Superior temporal gyrus (tissue), 1 donor: ENCODE measurements at regions not wholly inside any gene's neighbourhood (a gene's known extent, or its start where the extent isn't known, plus 50 kb on each side); places are given as distances from the start of the nearest gene placed in this dataset.
"Not testable (repeated sequence)": the region's sequence is repeated elsewhere in the genome, so short reads cannot be mapped to it uniquely, and the experiment has no call there.

ENCODE experiments used
- DNase-seq: peaks from one replicate; pipeline ENCODE4 v3.0.0-alpha.2; 2016; ENCODE audit errors: extremely low spot score

GRCh38 chr16:26497896-26498295, 568.8 kb upstream of the C16orf82 start:
- DNase-seq = no peak

DNA sequence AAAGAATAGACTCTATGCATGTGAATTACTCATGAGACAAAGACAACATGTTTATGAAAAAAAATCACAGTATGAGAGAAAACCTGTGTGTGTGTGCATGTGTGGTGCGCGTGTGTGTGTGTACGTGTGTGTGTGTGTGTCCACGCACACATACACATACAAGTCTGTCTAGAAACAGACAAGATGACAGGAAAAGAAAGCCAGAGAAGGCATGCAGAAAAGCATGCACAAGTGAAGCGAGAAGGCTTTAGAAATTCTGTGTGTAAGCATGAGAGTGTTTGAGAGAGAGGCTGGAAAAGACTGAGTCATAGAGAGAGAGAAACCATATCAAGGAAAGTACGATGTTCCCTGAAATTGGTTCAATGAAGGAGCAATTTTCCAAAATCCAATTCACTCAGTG, 566.4 kb upstream of the C16orf82 start:
- DNase-seq = no peak

- no peak for DNase-seq
Observed at GRCh38 chr16:26505496-26505895, 561.2 kb upstream of the C16orf82 start.

DNA sequence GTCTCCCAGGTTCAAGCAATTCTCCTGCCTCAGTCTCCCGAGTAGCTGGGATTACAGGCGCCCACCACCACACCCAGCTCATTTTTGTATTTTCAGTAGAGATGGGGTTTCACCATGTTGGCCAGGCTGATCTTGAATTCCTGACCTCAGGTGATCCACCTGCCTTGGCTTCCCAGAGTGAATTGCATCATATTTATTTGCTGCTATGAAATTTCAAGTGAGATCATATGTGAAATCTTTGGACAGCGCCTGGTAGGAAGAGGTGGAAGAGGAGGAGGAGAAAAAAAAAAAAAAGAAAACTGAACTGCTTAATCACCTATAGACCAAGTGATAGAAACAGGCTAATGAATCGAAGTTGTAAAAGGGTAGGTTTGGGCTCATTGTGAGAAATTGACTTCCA, 557.8 kb upstream of the C16orf82 start:
- not testable (repeated sequence) for DNase-seq

DNA sequence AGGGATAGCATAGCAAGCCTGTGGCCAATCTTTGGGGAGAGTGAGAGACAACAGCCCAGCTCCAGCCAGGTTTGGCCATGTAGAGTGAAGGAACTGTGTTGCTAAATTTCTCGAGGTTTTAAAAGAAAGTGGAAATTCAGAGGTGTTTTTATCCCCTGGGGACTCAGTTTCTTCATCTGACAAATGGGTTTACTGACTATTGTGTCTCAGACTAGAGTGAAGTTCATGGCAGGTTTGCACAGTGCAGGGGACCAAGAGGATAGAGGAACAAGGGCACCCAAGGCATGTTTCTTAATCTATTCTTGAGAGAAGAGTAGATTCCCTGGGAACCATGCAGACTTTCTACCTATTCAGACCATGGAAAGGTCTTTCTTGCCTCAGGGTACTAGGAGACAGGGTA, 555.8 kb upstream of the C16orf82 start:
- DNase-seq = no peak

DNA sequence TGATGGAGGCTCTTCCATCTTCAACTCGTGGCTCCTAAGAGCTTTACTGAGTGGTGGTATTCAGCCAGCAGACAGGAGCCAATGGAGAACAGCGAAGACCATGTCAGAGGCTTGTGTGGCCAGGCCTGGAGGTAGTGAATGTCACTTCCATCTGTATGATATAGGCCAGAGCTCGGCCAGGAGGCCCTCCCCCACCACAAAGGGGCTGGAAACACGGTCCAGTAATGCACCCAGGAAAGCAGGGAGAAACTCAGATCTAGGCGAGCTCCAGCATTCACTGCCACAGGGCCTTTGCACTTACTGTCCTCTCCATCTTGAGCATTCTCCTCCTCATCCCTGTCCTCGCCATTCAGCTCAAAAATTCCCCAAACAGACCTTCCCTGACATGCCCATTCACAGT, 555.3 kb upstream of the C16orf82 start:
- DNase-seq = no peak

GRCh38 chr16:26521626-26522025, 545.1 kb upstream of the C16orf82 start:
- no peak for DNase-seq

- no peak for DNase-seq
Observed at GRCh38 chr16:26524281-26524680, 542.4 kb upstream of the C16orf82 start.

DNA sequence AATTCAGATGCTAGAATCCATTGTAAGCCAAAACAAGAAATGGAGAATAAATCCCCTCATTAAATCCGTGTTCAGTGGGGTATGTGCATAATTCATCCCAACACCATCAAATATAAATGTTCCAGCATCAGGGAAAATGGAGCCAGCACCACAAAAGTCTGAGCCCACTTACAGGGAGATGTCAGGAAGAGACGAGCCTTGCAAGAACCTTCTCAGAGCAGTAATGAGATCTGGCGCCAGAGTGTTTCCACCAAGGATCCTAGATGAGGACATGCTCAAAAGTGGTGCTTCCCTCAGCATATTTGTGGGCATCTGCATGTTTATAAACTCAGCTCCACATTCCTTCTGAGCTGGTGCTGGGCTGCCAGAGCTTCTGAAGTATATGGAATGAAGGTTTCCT, 541.9 kb upstream of the C16orf82 start:
- DNase-seq = no peak

GRCh38 chr16:26525856-26526255, 540.9 kb upstream of the C16orf82 start:
- DNase-seq = no peak

DNA sequence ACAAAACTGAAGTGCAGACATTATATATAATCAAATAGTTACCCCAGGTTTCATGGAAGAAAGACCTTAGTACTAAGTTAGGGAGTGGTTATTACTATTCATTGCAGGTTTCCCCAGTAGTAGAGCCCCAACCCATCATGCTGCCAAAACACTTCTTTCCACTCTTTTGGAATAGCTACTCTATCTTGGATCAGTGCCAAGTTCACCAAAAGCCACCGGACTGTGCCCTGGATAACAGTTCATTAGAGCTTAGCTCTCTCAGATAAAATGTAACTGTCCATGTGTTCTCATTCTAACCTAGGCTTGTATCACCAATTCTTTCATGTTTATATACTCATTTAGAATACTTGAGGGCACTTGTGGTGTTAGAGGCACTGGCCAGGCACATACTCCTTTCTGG, 540.1 kb upstream of the C16orf82 start:
- no peak for DNase-seq

DNA sequence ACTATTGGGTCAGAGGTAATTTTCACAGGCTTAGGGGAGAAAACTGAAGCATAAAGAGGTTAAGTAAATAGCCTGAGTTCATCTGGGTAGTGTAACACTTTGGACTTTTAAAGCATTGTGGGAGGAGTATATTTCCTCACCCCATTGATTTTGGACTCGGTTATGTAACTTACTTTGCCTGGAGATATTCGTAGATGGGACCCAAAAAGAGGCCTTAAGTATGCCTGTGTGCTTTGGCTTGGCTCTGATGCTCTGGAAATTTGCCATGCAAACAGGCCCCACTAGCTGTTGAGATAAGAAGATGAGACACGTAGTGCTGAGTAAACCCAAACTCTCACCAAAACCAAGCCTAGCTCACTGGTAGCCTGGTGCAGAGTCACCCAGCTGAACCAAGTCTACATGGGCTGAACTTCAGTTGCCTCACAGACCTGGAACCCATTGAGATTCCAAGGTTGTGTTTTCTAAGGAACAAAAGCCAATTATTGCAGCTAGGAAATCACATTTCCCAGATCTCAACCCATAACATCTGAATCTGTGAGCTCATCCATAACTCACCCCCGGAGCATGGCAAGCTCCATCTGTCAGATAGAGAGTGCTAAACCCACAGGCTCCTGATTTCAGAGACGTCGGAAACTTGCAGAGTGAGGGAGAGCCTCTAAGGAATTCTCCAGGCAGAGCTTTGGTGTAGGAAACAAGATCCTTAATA, 536.0 kb upstream of the C16orf82 start:
- DNase-seq = peak; percentile 22

GRCh38 chr16:26531290-26531730, 535.4 kb upstream of the C16orf82 start:
- no peak for DNase-seq

GRCh38 chr16:26532456-26532855, 534.3 kb upstream of the C16orf82 start:
- peak; percentile 35 for DNase-seq

- DNase-seq = no peak
Observed at GRCh38 chr16:26542198-26542597, 524.5 kb upstream of the C16orf82 start.

GRCh38 chr16:26546573-26546972, 520.2 kb upstream of the C16orf82 start:
- DNase-seq = no peak

DNA sequence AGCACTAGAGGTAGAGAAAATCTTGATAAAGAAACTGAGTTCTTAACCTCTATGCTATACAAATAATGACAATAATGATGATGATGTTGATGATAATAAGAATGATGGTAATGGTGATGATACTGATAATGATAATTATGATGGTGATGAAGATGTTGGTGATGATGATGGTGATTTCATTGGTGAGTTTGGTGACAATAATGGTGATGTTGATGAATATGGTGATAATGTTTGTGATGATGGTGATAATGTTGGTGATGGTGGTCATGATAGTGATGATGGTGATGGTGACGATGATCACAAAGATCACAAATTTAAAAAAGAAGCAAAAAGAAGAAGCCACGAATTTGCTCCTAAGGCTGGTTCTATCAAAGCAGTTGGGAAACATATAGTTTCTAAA, 519.0 kb upstream of the C16orf82 start:
- no peak for DNase-seq

DNA sequence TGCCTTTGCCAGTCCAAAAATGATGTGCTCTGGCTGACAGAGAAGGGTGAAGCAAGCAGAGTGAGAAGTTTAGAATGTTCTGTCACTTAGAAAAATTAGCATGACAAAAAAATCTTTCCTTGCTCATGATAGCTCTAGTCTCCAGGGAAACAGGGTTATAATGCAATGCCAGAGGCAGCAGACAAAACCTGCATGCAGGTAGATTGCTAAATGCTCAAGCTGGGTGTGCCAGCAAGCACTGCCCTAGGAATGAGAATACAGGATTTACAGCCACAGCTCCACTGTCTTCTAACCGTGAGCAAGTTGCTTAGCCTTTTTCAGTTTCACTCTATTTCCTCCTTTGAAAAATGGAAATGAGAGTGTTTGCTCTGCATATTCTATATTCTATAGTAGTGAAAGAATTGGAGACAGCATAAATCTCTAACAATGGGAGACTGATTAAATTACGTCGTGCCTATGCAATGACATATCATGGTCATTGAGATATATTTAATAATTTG, 516.6 kb upstream of the C16orf82 start:
- no peak for DNase-seq

- DNase-seq = no peak
Observed at GRCh38 chr16:26554030-26554429, 512.7 kb upstream of the C16orf82 start.

DNA sequence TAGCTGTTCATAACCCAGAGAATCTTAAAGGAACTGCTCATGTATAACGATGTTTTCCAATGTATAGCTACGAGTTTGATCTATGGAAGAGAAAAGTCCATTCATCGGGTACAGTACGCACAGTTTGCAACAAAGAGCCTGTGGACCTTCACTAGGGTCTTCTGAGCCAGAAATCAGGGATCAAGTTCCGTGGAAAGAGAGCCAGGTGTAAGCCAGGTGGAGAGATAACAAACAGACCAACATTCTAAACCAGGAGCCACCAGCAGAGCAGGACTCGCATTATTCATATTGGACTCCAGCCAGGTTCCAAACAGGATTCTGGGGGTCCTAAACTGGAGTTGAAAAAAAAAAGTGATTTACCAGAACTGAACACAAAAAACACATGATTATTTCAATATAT, 505.4 kb upstream of the C16orf82 start:
- DNase-seq = no peak

GRCh38 chr16:26563018-26563417, 503.7 kb upstream of the C16orf82 start:
- no peak for DNase-seq

DNA sequence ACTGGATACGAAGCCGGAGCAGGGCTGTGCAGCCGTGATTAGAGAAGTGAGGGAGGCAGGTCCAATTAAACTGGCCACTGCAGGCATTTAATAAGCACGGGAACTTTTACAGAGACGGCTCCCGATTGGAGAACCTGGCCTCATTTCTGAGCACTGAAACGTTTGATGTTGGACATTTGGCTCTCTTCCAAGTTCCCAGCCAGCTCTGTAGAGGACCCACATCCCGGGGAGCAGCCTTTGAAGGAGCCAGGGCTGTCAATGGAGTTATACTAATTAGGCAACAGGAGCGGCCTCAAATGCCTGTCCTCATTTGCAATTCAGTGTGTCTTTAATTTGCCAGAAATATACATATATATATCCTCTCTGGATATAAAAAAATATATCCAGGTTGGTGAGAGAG, 499.4 kb upstream of the C16orf82 start:
- no peak for DNase-seq

GRCh38 chr16:26569793-26570192, 496.9 kb upstream of the C16orf82 start:
- DNase-seq = peak; percentile 58

GRCh38 chr16:26578748-26579147, 488.0 kb upstream of the C16orf82 start:
- no peak for DNase-seq
